HEK293 (cell line): ENCODE measurements at regions not wholly inside any gene's neighbourhood (a gene's known extent, or its start where the extent isn't known, plus 50 kb on each side); places are given as distances from the start of the nearest gene placed in this dataset.

Experiments
- SP2 ChIP-seq: fragments of 450-650 bp; formaldehyde crosslinking; IDR thresholded peaks from 2 replicates; pipeline ENCODE4 v1.5.1; 2016; ENCODE audit warnings: missing biosample characterization, missing genetic modification characterization
- TF ChIP-seq, protein P1 (sequence below): fragments of 450-650 bp; formaldehyde crosslinking; IDR thresholded peaks from 2 replicates; pipeline ENCODE4 v1.5.1; 2016; ENCODE audit warnings: missing biosample characterization, missing genetic modification characterization

GRCh38 chr11:119861160-119861559, 132.2 kb upstream of the NECTIN1 start:
- TF ChIP-seq SP2 (tag by site-specific recombination) = no peak
- TF ChIP-seq, protein P1, sequence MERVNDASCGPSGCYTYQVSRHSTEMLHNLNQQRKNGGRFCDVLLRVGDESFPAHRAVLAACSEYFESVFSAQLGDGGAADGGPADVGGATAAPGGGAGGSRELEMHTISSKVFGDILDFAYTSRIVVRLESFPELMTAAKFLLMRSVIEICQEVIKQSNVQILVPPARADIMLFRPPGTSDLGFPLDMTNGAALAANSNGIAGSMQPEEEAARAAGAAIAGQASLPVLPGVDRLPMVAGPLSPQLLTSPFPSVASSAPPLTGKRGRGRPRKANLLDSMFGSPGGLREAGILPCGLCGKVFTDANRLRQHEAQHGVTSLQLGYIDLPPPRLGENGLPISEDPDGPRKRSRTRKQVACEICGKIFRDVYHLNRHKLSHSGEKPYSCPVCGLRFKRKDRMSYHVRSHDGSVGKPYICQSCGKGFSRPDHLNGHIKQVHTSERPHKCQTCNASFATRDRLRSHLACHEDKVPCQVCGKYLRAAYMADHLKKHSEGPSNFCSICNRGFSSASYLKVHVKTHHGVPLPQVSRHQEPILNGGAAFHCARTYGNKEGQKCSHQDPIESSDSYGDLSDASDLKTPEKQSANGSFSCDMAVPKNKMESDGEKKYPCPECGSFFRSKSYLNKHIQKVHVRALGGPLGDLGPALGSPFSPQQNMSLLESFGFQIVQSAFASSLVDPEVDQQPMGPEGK (tag by site-specific recombination) = no peak
